ENCODE measurements at regions not wholly inside any gene's neighbourhood (a gene's known extent, or its start where the extent isn't known, plus 50 kb on each side); places are given as distances from the start of the nearest gene placed in this dataset.

- H3K4me3 ChIP-seq (replicated peaks; ENCODE audit: low read depth, low read length) = no peak overlapping the region
These were observed 480.8 kb downstream of the XIRP2 start for GRCh38 chr2:167369083-167369482.

GRCh38 chr2:167368371-167368770 is 480.1 kb downstream of the XIRP2 start:
- H3K4me3 ChIP-seq (replicated peaks; ENCODE audit: low read depth, low read length) = no peak overlapping the region
- DNase-seq (ENCODE audit: extremely low read depth, low read depth) = no peak
- no peak for TF ChIP-seq CTCF (IDR thresholded peaks at IDR 0.05; ENCODE audit: low read depth, low read length, missing control alignments)

More at GRCh38 chr2:167369083-167369482, 480.8 kb downstream of the XIRP2 start:
- no peak for DNase-seq (ENCODE audit: extremely low read depth, low read depth)
- TF ChIP-seq CTCF (IDR thresholded peaks at IDR 0.05; ENCODE audit: low read depth, low read length, missing control alignments) = no peak

GRCh38 chr2:167365216-167365615 is 476.9 kb downstream of the XIRP2 start:
- H3K4me3 ChIP-seq (replicated peaks; ENCODE audit: low read depth, low read length) = no peak overlapping the region
- no peak for DNase-seq (ENCODE audit: extremely low read depth, low read depth)
- no peak for TF ChIP-seq CTCF (IDR thresholded peaks at IDR 0.05; ENCODE audit: low read depth, low read length, missing control alignments)

GRCh38 chr2:167361426-167361825 is 473.1 kb downstream of the XIRP2 start:
- TF ChIP-seq CTCF (IDR thresholded peaks at IDR 0.05; ENCODE audit: low read depth, low read length, missing control alignments) = no peak

GRCh38 chr2:167355821-167356220 is 467.5 kb downstream of the XIRP2 start:
- DNase-seq (ENCODE audit: extremely low read depth, low read depth) = no peak
- H3K4me3 ChIP-seq (replicated peaks; ENCODE audit: low read depth, low read length) = no peak overlapping the region
- TF ChIP-seq CTCF (IDR thresholded peaks at IDR 0.05; ENCODE audit: low read depth, low read length, missing control alignments) = no peak

More at GRCh38 chr2:167361426-167361825, 473.1 kb downstream of the XIRP2 start:
- no peak for DNase-seq (ENCODE audit: extremely low read depth, low read depth)
- no peak overlapping the region for H3K4me3 ChIP-seq (replicated peaks; ENCODE audit: low read depth, low read length)

- TF ChIP-seq CTCF (IDR thresholded peaks at IDR 0.05; ENCODE audit: low read depth, low read length, missing control alignments) = no peak
- no peak for DNase-seq (ENCODE audit: extremely low read depth, low read depth)
- H3K4me3 ChIP-seq (replicated peaks; ENCODE audit: low read depth, low read length) = no peak overlapping the region
These were observed 465.5 kb downstream of the XIRP2 start for GRCh38 chr2:167353605-167354280.

- TF ChIP-seq CTCF (IDR thresholded peaks at IDR 0.05; ENCODE audit: low read depth, low read length, missing control alignments) = no peak
- H3K4me3 ChIP-seq (replicated peaks; ENCODE audit: low read depth, low read length) = no peak overlapping the region
- no peak for DNase-seq (ENCODE audit: extremely low read depth, low read depth)
These were observed 457.3 kb downstream of the XIRP2 start for GRCh38 chr2:167345559-167345958.
